SK-N-SH (cell line): ENCODE measurements at regions not wholly inside any gene's neighbourhood (a gene's known extent, or its start where the extent isn't known, plus 50 kb on each side); places are given as distances from the start of the nearest gene placed in this dataset.

Source experiments
- CTCF ChIA-PET: fragments of 300-600, 350-600 bp; formaldehyde crosslinking; extraction: SDS; loops from one replicate; lab custom pipeline; 2021; lab: Yijun Ruan, JAX
- POLR2A ChIA-PET: fragments of 350-600 bp; sonication (Branson Sonifier 250); formaldehyde crosslinking; extraction: SDS; loops from one replicate; lab custom pipeline; 2020; ENCODE audit warnings: antibody characterized with exemption, inconsistent platforms; lab: Yijun Ruan, JAX
- DNase-seq: peaks from one replicate; pipeline ENCODE4 v3.0.0; 2012
- H2AFZ ChIP-seq: fragments of 200-600 bp; sonication (generic); 2 replicates; pipeline ENCODE4 v1.8.1; 2016; ENCODE audit warnings: antibody characterized with exemption, mild to moderate bottlenecking, low read depth
- H3F3A ChIP-seq: fragments of 200-600 bp; sonication (generic); replicated peaks from 2 replicates; pipeline ENCODE3; 2016; ENCODE audit warnings: antibody characterized with exemption, mild to moderate bottlenecking; ENCODE audit not compliant: insufficient read depth
- H3K27ac ChIP-seq, 2 experiments: fragments of 200-500 bp in 1 of 2; fragments of 200-600 bp in 1 of 2; sonication (Bioruptor generic) in 1 of 2; sonication (generic), shearing (Covaris generic) in 1 of 2; 2 replicates each; pipeline versions ENCODE4 v1.5.1 to v1.6.1; 2014 to 2016; ENCODE audit warnings: low read depth in 2 of 2, inconsistent platforms in 1 of 2, low read length in 1 of 2, mild to moderate bottlenecking in 1 of 2, mixed read lengths in 1 of 2
- H3K27me3 ChIP-seq: fragments of 200-600 bp; sonication (generic), shearing (Covaris generic); 2 replicates; pipeline ENCODE4 v1.6.1; 2016; ENCODE audit warnings: mixed run types; ENCODE audit not compliant: insufficient read depth
- H3K36me3 ChIP-seq, 2 experiments: fragments of 200-500 bp in 1 of 2; fragments of 200-600 bp in 1 of 2; sonication (Bioruptor generic) in 1 of 2; sonication (generic) in 1 of 2; replicated peaks in 1 of 2; 2 replicates each; pipeline versions ENCODE3 to v1.5.1; 2014 to 2016; ENCODE audit warnings: low read length in 1 of 2, mild to moderate bottlenecking in 1 of 2; ENCODE audit not compliant: insufficient read depth in 2 of 2, control insufficient read depth in 1 of 2
- H3K4me1 ChIP-seq, 2 experiments: fragments of 200-500 bp in 1 of 2; fragments of 200-600 bp in 1 of 2; sonication (Bioruptor generic) in 1 of 2; sonication (generic), shearing (Covaris generic) in 1 of 2; 2 replicates each; pipeline versions ENCODE4 v1.5.1 to v1.6.1; 2014 to 2016; ENCODE audit warnings: low read depth in 1 of 2, low read length in 1 of 2, mixed run types in 1 of 2; ENCODE audit not compliant: insufficient read depth in 2 of 2, control insufficient read depth in 1 of 2
- H3K4me2 ChIP-seq: fragments of 200-600 bp; sonication (generic), shearing (Covaris generic); 2 replicates; pipeline ENCODE4 v1.6.1; 2017; ENCODE audit warnings: mixed run types
- H3K4me3 ChIP-seq, 2 experiments: fragments of 200-500 bp in 1 of 2; fragments of 200-600 bp in 1 of 2; sonication (Bioruptor generic) in 1 of 2; sonication (generic), shearing (Covaris generic) in 1 of 2; 2 replicates each; pipeline versions ENCODE4 v1.5.1 to v1.8.1; 2014 to 2016; ENCODE audit warnings: low read depth in 2 of 2, inconsistent platforms in 1 of 2, low read length in 1 of 2, mild to moderate bottlenecking in 1 of 2, mixed read lengths in 1 of 2, moderate library complexity in 1 of 2
- H3K79me2 ChIP-seq: fragments of 200-600 bp; sonication (generic); 2 replicates; pipeline ENCODE4 v1.8.1; 2017; ENCODE audit warnings: mild to moderate bottlenecking; ENCODE audit not compliant: insufficient read depth
- H3K9ac ChIP-seq: fragments of 200-600 bp; sonication (generic); 2 replicates; pipeline ENCODE4 v1.6.1; 2017; ENCODE audit warnings: mixed run types
- H3K9me2 ChIP-seq: fragments of 200-600 bp; sonication (generic); 2 replicates; pipeline ENCODE4 v1.6.1; 2017; ENCODE audit warnings: mixed run types
- H3K9me3 ChIP-seq: fragments of 200-600 bp; sonication (generic); 2 replicates; pipeline ENCODE4 v1.6.1; 2017; ENCODE audit warnings: mixed run types, mild to moderate bottlenecking, moderate library complexity
- H4K20me1 ChIP-seq: fragments of 200-600 bp; sonication (generic); 2 replicates; pipeline ENCODE4 v1.6.1; 2017; ENCODE audit warnings: mild to moderate bottlenecking, mixed run types; ENCODE audit not compliant: insufficient read depth
- CHD2 ChIP-seq: fragments of 150-350 bp; IDR thresholded peaks from 2 replicates; pipeline ENCODE4 v1.6.1; 2018; ENCODE audit warnings: low read length; ENCODE audit not compliant: partially characterized antibody
- EZH2phosphoT487 ChIP-seq: fragments of 200-600 bp; sonication (generic); IDR thresholded peaks from 2 replicates; pipeline ENCODE4 v1.6.1; 2017; ENCODE audit warnings: low read depth, mixed run types, mild to moderate bottlenecking, antibody characterized with exemption, moderate library complexity, borderline replicate concordance
- FOSL2 ChIP-seq: IDR thresholded peaks from 2 replicates; pipeline ENCODE4 v1.4.0; 2012; ENCODE audit warnings: low read depth, mild to moderate bottlenecking, moderate library complexity, borderline replicate concordance
- GABPA ChIP-seq: IDR thresholded peaks from 2 replicates; pipeline ENCODE4 v1.4.0; 2012; ENCODE audit warnings: low read depth, mild to moderate bottlenecking
- MAX ChIP-seq: IDR thresholded peaks from 2 replicates; pipeline ENCODE4 v1.4.0; 2012; ENCODE audit warnings: low read depth
- POLR2AphosphoS5 ChIP-seq: IDR thresholded peaks from 2 replicates; pipeline ENCODE4 v1.6.1; 2012; ENCODE audit warnings: low read depth, low read length
- RCOR1 ChIP-seq: fragments of 150-350 bp; IDR thresholded peaks from 2 replicates; pipeline ENCODE4 v1.6.1; 2017; ENCODE audit warnings: antibody characterized with exemption, low read length
- TAF1 ChIP-seq: IDR thresholded peaks from 2 replicates; pipeline ENCODE4 v1.6.1; 2012; ENCODE audit warnings: low read depth, mild to moderate bottlenecking, low read length, moderate library complexity, borderline replicate concordance
- TCF12 ChIP-seq: IDR thresholded peaks from 2 replicates; pipeline ENCODE4 v1.4.0; 2012
- TEAD4 ChIP-seq: IDR thresholded peaks from 2 replicates; pipeline ENCODE4 v1.4.0; 2012; ENCODE audit warnings: mild to moderate bottlenecking, borderline replicate concordance; ENCODE audit not compliant: insufficient read depth
- YY1 ChIP-seq: IDR thresholded peaks from 2 replicates; pipeline ENCODE4 v1.4.0; 2012; ENCODE audit warnings: low read depth, mild to moderate bottlenecking
- WGBS: methylation state at CpG from one replicate; pipeline ENCODE4 v1.1.6; 2017; ENCODE audit warnings: low lambda C conversion rate; 5-methylcytosine and 5-hydroxymethylcytosine counted together

- WGBS: 2% methylated on average over 2 of the region's 2 CpGs
- Histone ChIP-seq H3K4me2 (no peak overlapping the region), H3K9me2 (no peaks in the 10 kb centered on the region; the same call in 1 of the 2 replicates), H4K20me1 (no peaks in the 10 kb centered on the region), H3K9ac (no peak overlapping the region), H3K27ac (no peak overlapping the region), H3K4me3 (no peak overlapping the region), H3K9me3 (no peaks in the 10 kb centered on the region), H3K36me3 (no peaks in the 10 kb centered on the region), H3K79me2 (no peaks in the 10 kb centered on the region), H3K4me1 (no peaks in the 10 kb centered on the region), H3F3A (no peaks in the 10 kb centered on the region), H2AFZ (no peak overlapping the region), H3K27me3 (0 out of 2 replicates have a peak, but pooled peaks cover 6% of the 10 kb centered on the region)
- CTCF ChIA-PET: interaction anchor here (0.6 kb wide), 1 partner anchor 134 kb away, joined by 3 read pairs; no protein-coding TSS in a partner anchor
- DNase-seq: no peak
- POLR2A ChIA-PET: no interaction called here
- no peak for TF ChIP-seq MAX
Measured at GRCh38 chr14:28020112-28020511, 746.5 kb upstream of the FOXG1 start.

GRCh38 chr14:28023853-28024252 is 742.7 kb upstream of the FOXG1 start:
- no peak overlapping the region for H3K27ac ChIP-seq
- TF ChIP-seq EZH2phosphoT487 (no peak), YY1 (no peak), POLR2AphosphoS5 (no peak), TEAD4 (no peak), FOSL2 (no peak), GABPA (no peak), TCF12 (no peak), RCOR1 (no peak), CHD2 (no peak), TAF1 (no peak)
- TF ChIP-seq, all 33 proteins: peak for 0
- no peaks in the 10 kb centered on the region for H3K79me2 ChIP-seq
- ChIA-PET POLR2A (no interaction called here), CTCF (no interaction called here)
- no peaks in the 10 kb centered on the region; the same call in 1 of the 2 replicates for H3K9me2 ChIP-seq
- H3K9me3 ChIP-seq: no peaks in the 10 kb centered on the region
- no peaks in the 10 kb centered on the region for H3K36me3 ChIP-seq
- WGBS: 13% methylated on average over 1 of the region's 1 CpG
- no peaks in the 10 kb centered on the region for H3K4me1 ChIP-seq
- H3K9ac ChIP-seq: no peak overlapping the region
- H2AFZ ChIP-seq: no peak overlapping the region
- H3K4me3 ChIP-seq: no peak overlapping the region
- no peak for DNase-seq
- no peak overlapping the region for H3K4me2 ChIP-seq
- H3F3A ChIP-seq: no peaks in the 10 kb centered on the region
- 0 out of 2 replicates have a peak, but pooled peaks cover 6% of the 10 kb centered on the region for H3K27me3 ChIP-seq
- H4K20me1 ChIP-seq: no peaks in the 10 kb centered on the region

- 11% methylated on average over 3 of the region's 3 CpGs for WGBS
- no peak overlapping the region for H3K4me3 ChIP-seq
- TF ChIP-seq GABPA (no peak), YY1 (no peak)
- no peak overlapping the region for H3K4me2 ChIP-seq
- no peaks in the 10 kb centered on the region for H3K9me3 ChIP-seq
- H2AFZ ChIP-seq: no peak overlapping the region
- H3F3A ChIP-seq: no peaks in the 10 kb centered on the region
- H3K9ac ChIP-seq: no peak overlapping the region
- no peaks in the 10 kb centered on the region for H3K36me3 ChIP-seq
- DNase-seq: no peak
- CTCF ChIA-PET: no interaction called here
- no peaks in the 10 kb centered on the region for H3K9me2 ChIP-seq
- no peaks in the 10 kb centered on the region for H3K79me2 ChIP-seq
- H3K4me1 ChIP-seq: no peaks in the 10 kb centered on the region
- no peaks in the 10 kb centered on the region for H4K20me1 ChIP-seq
- POLR2A ChIA-PET: no interaction called here
- no peaks in the 10 kb centered on the region for H3K27me3 ChIP-seq
- H3K27ac ChIP-seq: no peak overlapping the region
Measured at GRCh38 chr14:28052251-28052650, 714.3 kb upstream of the FOXG1 start.
